PFSK-1 (cell line): ENCODE measurements at regions not wholly inside any gene's neighbourhood (a gene's known extent, or its start where the extent isn't known, plus 50 kb on each side); places are given as distances from the start of the nearest gene placed in this dataset.

Experiments
- FOXP2 ChIP-seq: optimal IDR thresholded peaks from 2 replicates; pipeline ENCODE3; 2011; ENCODE audit warnings: borderline replicate concordance, control low read depth, inconsistent platforms; ENCODE audit not compliant: insufficient read depth; ENCODE audit errors: extremely low read length, extremely low read depth
- POLR2AphosphoS5 ChIP-seq: IDR thresholded peaks from 2 replicates; pipeline ENCODE4 v1.6.1; 2012; ENCODE audit warnings: low read depth, mild to moderate bottlenecking, control low read depth, low read length, moderate library complexity
- SIN3A ChIP-seq: IDR thresholded peaks from 2 replicates; pipeline ENCODE4 v1.6.1; 2012; ENCODE audit warnings: mild to moderate bottlenecking, low read length, moderate library complexity, borderline replicate concordance; ENCODE audit not compliant: insufficient read depth
- TAF1 ChIP-seq: IDR thresholded peaks from 2 replicates; pipeline ENCODE4 v1.6.1; 2012; ENCODE audit warnings: low read length, control low read depth, borderline replicate concordance; ENCODE audit not compliant: insufficient read depth
- TF ChIP-seq, protein P1 (sequence below), 2 experiments: IDR thresholded peaks; 2 replicates each; pipeline versions ENCODE4 v1.6.1 to v1.8.0; 2011 to 2012; ENCODE audit warnings: low read depth in 2 of 2, low read length in 2 of 2, control low read depth in 1 of 2, inconsistent platforms in 1 of 2, mild to moderate bottlenecking in 1 of 2, moderate library complexity in 1 of 2; ENCODE audit not compliant: insufficient read depth in 1 of 2

DNA sequence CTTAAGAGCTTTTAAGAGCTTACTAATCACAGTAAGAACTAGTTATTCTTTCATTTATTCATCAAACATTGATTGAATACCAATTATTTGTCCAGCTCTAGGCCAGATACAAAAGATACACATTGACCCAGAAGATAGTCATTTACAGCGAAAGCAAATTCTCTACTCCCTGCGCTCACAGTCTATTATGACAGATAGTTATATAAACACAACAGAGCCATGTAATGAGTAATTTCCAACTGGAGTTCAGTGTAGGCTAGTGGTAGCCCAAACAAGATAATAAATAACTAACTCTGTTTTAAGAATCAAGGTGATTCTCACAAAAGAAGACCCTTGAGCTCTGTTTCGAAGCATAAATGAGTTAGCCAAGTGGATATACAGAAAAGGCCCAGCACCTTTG lies 397.8 kb upstream of the TLE4 start:
- TF ChIP-seq SIN3A (no peak), TAF1 (no peak), POLR2AphosphoS5 (no peak), FOXP2 (no peak)
- TF ChIP-seq, protein P1, sequence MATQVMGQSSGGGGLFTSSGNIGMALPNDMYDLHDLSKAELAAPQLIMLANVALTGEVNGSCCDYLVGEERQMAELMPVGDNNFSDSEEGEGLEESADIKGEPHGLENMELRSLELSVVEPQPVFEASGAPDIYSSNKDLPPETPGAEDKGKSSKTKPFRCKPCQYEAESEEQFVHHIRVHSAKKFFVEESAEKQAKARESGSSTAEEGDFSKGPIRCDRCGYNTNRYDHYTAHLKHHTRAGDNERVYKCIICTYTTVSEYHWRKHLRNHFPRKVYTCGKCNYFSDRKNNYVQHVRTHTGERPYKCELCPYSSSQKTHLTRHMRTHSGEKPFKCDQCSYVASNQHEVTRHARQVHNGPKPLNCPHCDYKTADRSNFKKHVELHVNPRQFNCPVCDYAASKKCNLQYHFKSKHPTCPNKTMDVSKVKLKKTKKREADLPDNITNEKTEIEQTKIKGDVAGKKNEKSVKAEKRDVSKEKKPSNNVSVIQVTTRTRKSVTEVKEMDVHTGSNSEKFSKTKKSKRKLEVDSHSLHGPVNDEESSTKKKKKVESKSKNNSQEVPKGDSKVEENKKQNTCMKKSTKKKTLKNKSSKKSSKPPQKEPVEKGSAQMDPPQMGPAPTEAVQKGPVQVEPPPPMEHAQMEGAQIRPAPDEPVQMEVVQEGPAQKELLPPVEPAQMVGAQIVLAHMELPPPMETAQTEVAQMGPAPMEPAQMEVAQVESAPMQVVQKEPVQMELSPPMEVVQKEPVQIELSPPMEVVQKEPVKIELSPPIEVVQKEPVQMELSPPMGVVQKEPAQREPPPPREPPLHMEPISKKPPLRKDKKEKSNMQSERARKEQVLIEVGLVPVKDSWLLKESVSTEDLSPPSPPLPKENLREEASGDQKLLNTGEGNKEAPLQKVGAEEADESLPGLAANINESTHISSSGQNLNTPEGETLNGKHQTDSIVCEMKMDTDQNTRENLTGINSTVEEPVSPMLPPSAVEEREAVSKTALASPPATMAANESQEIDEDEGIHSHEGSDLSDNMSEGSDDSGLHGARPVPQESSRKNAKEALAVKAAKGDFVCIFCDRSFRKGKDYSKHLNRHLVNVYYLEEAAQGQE (IDR thresholded peaks at IDR 0.05; ENCODE audit: insufficient read depth in 1 of 2, low read depth in 2 of 2, low read length in 2 of 2), result no peak

DNA sequence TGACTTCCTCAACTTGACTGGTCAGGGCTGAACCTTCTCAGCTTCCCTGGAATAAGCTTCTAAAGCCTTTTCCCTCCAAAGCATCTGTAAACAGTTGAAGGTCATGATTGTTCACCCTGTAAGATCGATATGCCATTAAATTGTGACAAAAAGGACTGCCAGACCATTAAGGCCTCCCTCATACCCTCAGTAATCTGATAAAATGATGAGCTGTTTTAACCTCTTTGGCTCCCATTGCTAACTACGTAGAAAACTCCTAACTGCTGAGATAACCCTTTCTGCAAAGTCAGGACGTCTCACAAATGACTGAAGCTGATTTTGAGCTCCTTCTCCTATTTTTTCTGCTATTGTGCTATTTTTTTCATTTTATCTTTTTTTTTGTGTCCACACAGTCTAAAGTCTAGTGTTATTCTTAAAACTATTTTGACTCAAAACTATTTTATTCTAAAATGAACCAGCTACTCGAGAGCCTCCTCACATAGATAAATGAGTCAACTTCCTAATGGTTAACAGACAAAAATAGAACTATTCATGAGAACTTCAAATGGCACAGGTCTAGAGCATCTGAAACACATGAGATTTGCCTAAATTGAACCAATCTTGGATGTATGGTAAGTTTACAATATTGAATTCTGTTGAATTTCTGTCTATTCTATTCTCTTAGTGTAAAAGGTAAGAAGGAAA lies 395.6 kb upstream of the TLE4 start:
- TF ChIP-seq POLR2AphosphoS5, result no peak
- TF ChIP-seq, protein P1 (IDR thresholded peaks at IDR 0.05; ENCODE audit: insufficient read depth in 1 of 2, low read depth in 2 of 2, low read length in 2 of 2), result no peak

DNA sequence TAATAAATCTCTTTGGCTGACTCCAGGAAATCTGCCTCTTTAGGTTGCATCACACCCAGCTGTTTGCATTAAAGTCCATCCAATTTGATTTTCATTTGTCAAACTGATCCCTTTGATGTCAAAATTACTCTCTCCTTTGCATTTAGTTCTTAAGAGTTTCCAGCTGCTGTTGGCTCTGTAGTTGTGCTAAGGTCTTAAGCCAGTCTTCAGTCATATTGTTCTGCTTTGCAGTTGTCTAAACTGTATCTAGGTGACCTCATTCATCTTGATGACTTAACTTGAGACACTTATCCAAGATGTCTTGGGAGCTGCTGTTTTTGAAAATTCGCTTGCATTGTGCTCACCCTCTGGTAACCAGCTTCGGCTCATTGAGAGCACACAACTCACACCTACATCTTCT lies 386.9 kb upstream of the TLE4 start:
- TF ChIP-seq FOXP2, result no peak
- no peak for TF ChIP-seq POLR2AphosphoS5
- TF ChIP-seq, protein P1 (IDR thresholded peaks at IDR 0.05; ENCODE audit: insufficient read depth in 1 of 2, low read depth in 2 of 2, low read length in 2 of 2), result no peak
- TF ChIP-seq TAF1, result no peak

DNA sequence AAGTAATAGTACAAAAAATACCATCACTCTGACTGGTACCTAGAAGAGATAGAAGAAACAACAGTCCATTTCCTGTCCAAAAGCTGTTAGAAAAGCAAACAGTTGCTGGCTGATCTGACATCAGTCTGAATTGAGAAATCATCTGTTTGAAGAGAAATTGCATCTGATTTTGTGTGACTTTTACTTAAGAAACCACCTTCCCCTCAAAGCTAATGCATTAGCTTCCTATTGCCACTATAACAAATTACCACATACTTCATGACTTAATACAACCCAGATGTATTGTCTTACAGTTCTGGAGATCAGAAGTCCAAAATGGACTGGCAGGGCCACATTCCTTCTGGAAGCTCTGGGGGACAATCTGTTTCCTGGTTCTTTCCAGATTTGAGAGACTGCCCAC lies 385.9 kb upstream of the TLE4 start:
- no peak for TF ChIP-seq SIN3A
- TF ChIP-seq, protein P1 (IDR thresholded peaks at IDR 0.05; ENCODE audit: insufficient read depth in 1 of 2, low read depth in 2 of 2, low read length in 2 of 2), result no peak
- no peak for TF ChIP-seq TAF1
- TF ChIP-seq FOXP2, result no peak
- no peak for TF ChIP-seq POLR2AphosphoS5

DNA sequence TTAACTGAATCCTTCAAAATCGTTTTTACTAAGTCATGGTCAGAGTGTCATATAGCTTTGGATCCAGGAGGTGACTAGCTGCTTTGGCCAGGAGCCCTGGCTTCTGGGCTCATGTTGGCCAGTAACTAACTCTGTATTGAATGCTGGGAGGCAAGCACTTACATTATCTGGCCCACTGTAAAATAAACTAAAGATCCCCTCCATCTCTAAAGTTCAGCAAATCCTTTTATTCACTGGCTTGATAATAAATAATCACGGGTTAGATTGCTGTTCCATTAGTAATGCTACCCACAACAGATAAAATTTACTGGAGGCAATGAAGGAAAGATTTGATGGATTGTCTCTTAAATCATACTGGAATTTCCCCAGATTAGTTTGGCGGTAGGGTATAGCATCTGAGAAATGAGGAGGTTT lies 382.2 kb upstream of the TLE4 start:
- TF ChIP-seq TAF1 (no peak), POLR2AphosphoS5 (no peak), FOXP2 (no peak), SIN3A (no peak)
- TF ChIP-seq, protein P1 (IDR thresholded peaks at IDR 0.05; ENCODE audit: insufficient read depth in 1 of 2, low read depth in 2 of 2, low read length in 2 of 2), result no peak
